ENCODE measurements at regions not wholly inside any gene's neighbourhood (a gene's known extent, or its start where the extent isn't known, plus 50 kb on each side); places are given as distances from the start of the nearest gene placed in this dataset.

- no peak for TF ChIP-seq CTCF (conservative IDR thresholded peaks at IDR 0.05; ENCODE audit: low read depth in 2 of 2)
- TF ChIP-seq EZH2phosphoT487 (IDR thresholded peaks at IDR 0.05; ENCODE audit: unreplicated experiment) = no peak
- TF ChIP-seq JUNB (IDR thresholded peaks at IDR 0.05; ENCODE audit: unreplicated experiment) = no peak
- no peak for TF ChIP-seq REST (IDR thresholded peaks at IDR 0.05; ENCODE audit: unreplicated experiment)
- no peak for TF ChIP-seq POLR2AphosphoS5 (IDR thresholded peaks at IDR 0.05; ENCODE audit: low read depth)
Measured at GRCh38 chr1:118262865-118263264, 77.8 kb upstream of the SPAG17 start.
